ENCODE measurements at regions not wholly inside any gene's neighbourhood (a gene's known extent, or its start where the extent isn't known, plus 50 kb on each side); places are given as distances from the start of the nearest gene placed in this dataset.

- H3K9me3 ChIP-seq (ENCODE audit: control insufficient read depth, insufficient read depth, low read length) = no peaks in the 10 kb centered on the region
- H4K20me1 ChIP-seq (ENCODE audit: control insufficient read depth, insufficient read depth, low read depth, low read length) = no peaks in the 10 kb centered on the region
- no peak overlapping the region for H3K4me3 ChIP-seq (ENCODE audit: low read length)
- no peaks in the 10 kb centered on the region for H3F3A ChIP-seq (ENCODE audit: control insufficient read depth, insufficient read depth)
- no peaks in the 10 kb centered on the region for H3K27me3 ChIP-seq (ENCODE audit: control insufficient read depth, low read length)
- no peaks in the 10 kb centered on the region; the same call in 1 of the 2 replicates for H3K9me2 ChIP-seq (replicated peaks; ENCODE audit: control insufficient read depth, low read length)
- no peaks in the 10 kb centered on the region for H3K79me2 ChIP-seq (ENCODE audit: control insufficient read depth, low read length)
- no peak overlapping the region for H3K27ac ChIP-seq (ENCODE audit: low read depth, low read length)
- H3K4me2 ChIP-seq (ENCODE audit: low read length) = no peak overlapping the region
- peaks cover 3% of the 10 kb centered on the region for H3K4me1 ChIP-seq (ENCODE audit: control insufficient read depth, low read length)
- no peaks in the 10 kb centered on the region for H3K36me3 ChIP-seq (ENCODE audit: control insufficient read depth, low read length)
- TF ChIP-seq CTCF (IDR thresholded peaks at IDR 0.05; ENCODE audit: low read depth, low read length, poor library complexity, severe bottlenecking) = no peak
- no peak for TF ChIP-seq EZH2phosphoT487 (IDR thresholded peaks at IDR 0.05; ENCODE audit: borderline replicate concordance, low read length)
Measured at GRCh38 chr5:116669261-116670031, 94.8 kb upstream of the SEMA6A start.

GRCh38 chr5:116668390-116668789, 93.8 kb upstream of the SEMA6A start:
- H3K27me3 ChIP-seq (ENCODE audit: control insufficient read depth, low read length) = no peaks in the 10 kb centered on the region
- H3K9me3 ChIP-seq (ENCODE audit: control insufficient read depth, insufficient read depth, low read length) = no peaks in the 10 kb centered on the region
- TF ChIP-seq CTCF (IDR thresholded peaks at IDR 0.05; ENCODE audit: low read depth, low read length, poor library complexity, severe bottlenecking) (no peak), EZH2phosphoT487 (IDR thresholded peaks at IDR 0.05; ENCODE audit: borderline replicate concordance, low read length) (no peak)
- no peaks in the 10 kb centered on the region for H3K79me2 ChIP-seq (ENCODE audit: control insufficient read depth, low read length)
- no peak overlapping the region for H3K4me3 ChIP-seq (ENCODE audit: low read length)
- no peaks in the 10 kb centered on the region for H3K36me3 ChIP-seq (ENCODE audit: control insufficient read depth, low read length)
- H3F3A ChIP-seq (ENCODE audit: control insufficient read depth, insufficient read depth) = no peaks in the 10 kb centered on the region
- H3K4me2 ChIP-seq (ENCODE audit: low read length) = no peak overlapping the region
- H3K27ac ChIP-seq (ENCODE audit: low read depth, low read length) = no peak overlapping the region
- no peaks in the 10 kb centered on the region for H4K20me1 ChIP-seq (ENCODE audit: control insufficient read depth, insufficient read depth, low read depth, low read length)
- H3K4me1 ChIP-seq (ENCODE audit: control insufficient read depth, low read length) = peaks cover 3% of the 10 kb centered on the region
- H3K9me2 ChIP-seq (replicated peaks; ENCODE audit: control insufficient read depth, low read length) = no peaks in the 10 kb centered on the region; the same call in 1 of the 2 replicates

GRCh38 chr5:116666901-116667300, 92.3 kb upstream of the SEMA6A start:
- no peaks in the 10 kb centered on the region for H4K20me1 ChIP-seq (ENCODE audit: control insufficient read depth, insufficient read depth, low read depth, low read length)
- H3F3A ChIP-seq (ENCODE audit: control insufficient read depth, insufficient read depth) = no peaks in the 10 kb centered on the region
- H3K9me2 ChIP-seq (replicated peaks; ENCODE audit: control insufficient read depth, low read length) = no peaks in the 10 kb centered on the region
- H3K4me1 ChIP-seq (ENCODE audit: control insufficient read depth, low read length) = peaks cover 3% of the 10 kb centered on the region
- peaks cover 2% of the 10 kb centered on the region; the same call in 1 of the 2 replicates for H3K9me3 ChIP-seq (ENCODE audit: control insufficient read depth, insufficient read depth, low read length)
- TF ChIP-seq EZH2phosphoT487 (IDR thresholded peaks at IDR 0.05; ENCODE audit: borderline replicate concordance, low read length) = no peak
- TF ChIP-seq CTCF (IDR thresholded peaks at IDR 0.05; ENCODE audit: low read depth, low read length, poor library complexity, severe bottlenecking) = no peak
- H3K4me3 ChIP-seq (ENCODE audit: low read length) = no peak overlapping the region
- H3K4me2 ChIP-seq (ENCODE audit: low read length) = no peak overlapping the region
- H3K27me3 ChIP-seq (ENCODE audit: control insufficient read depth, low read length) = no peaks in the 10 kb centered on the region
- no peaks in the 10 kb centered on the region for H3K79me2 ChIP-seq (ENCODE audit: control insufficient read depth, low read length)
- H3K27ac ChIP-seq (ENCODE audit: low read depth, low read length) = no peak overlapping the region
- H3K36me3 ChIP-seq (ENCODE audit: control insufficient read depth, low read length) = no peaks in the 10 kb centered on the region
